HEK293 (cell line): ENCODE measurements at regions not wholly inside any gene's neighbourhood (a gene's known extent, or its start where the extent isn't known, plus 50 kb on each side); places are given as distances from the start of the nearest gene placed in this dataset.

Experiments
- CTCF ChIA-PET: fragments of 350-600 bp; formaldehyde crosslinking; extraction: SDS; loops from one replicate; lab custom pipeline; 2021; ENCODE audit warnings: antibody characterized with exemption; lab: Yijun Ruan, JAX
- POLR2A ChIA-PET: fragments of 300-600 bp; formaldehyde crosslinking; extraction: SDS; loops from one replicate; lab custom pipeline; 2020; ENCODE audit warnings: antibody characterized with exemption, inconsistent platforms; lab: Yijun Ruan, JAX
- H3K27ac ChIP-seq: fragments of 200-500 bp; sonication (Bioruptor generic); 2 replicates; pipeline ENCODE4 v1.5.1; 2014; ENCODE audit warnings: low read depth, low read length, control low read depth, inconsistent platforms; ENCODE audit errors: extremely low read depth
- H3K36me3 ChIP-seq, 2 experiments: fragments of 200-500 bp in 1 of 2; sonication (Bioruptor generic) in 1 of 2; 1 replicate in 1 of 2; 2 replicates in 1 of 2; pipeline ENCODE4 v1.5.1; 2014 to 2017; ENCODE audit warnings: inconsistent platforms in 2 of 2, low read length in 2 of 2; ENCODE audit not compliant: control insufficient read depth in 2 of 2, insufficient read depth in 1 of 2
- H3K4me1 ChIP-seq: fragments of 200-500 bp; sonication (Bioruptor generic); 2 replicates; pipeline ENCODE4 v1.5.1; 2014; ENCODE audit warnings: mild to moderate bottlenecking, low read length, inconsistent platforms; ENCODE audit not compliant: control insufficient read depth, insufficient read depth
- H3K4me3 ChIP-seq: 2 replicates; pipeline ENCODE4 v1.5.1; 2011; ENCODE audit warnings: low read depth, mild to moderate bottlenecking, control low read depth, low read length, moderate library complexity
- H3K9me3 ChIP-seq: fragments of 200-500 bp; sonication (Bioruptor generic); 2 replicates; pipeline ENCODE4 v1.5.1; 2014; ENCODE audit warnings: low read depth, low read length, inconsistent platforms; ENCODE audit not compliant: control insufficient read depth, insufficient read depth
- BCL6B ChIP-seq: fragments of 450-650 bp; formaldehyde crosslinking; IDR thresholded peaks from 2 replicates; pipeline ENCODE4 v1.5.1; 2017; ENCODE audit warnings: missing biosample characterization, missing genetic modification characterization
- GLIS2 ChIP-seq: fragments of 450-650 bp; formaldehyde crosslinking; IDR thresholded peaks from 2 replicates; pipeline ENCODE4 v1.5.1; 2016; ENCODE audit warnings: missing biosample characterization, missing genetic modification characterization
- KLF8 ChIP-seq: fragments of 450-650 bp; formaldehyde crosslinking; IDR thresholded peaks from 2 replicates; pipeline ENCODE4 v1.5.1; 2016; ENCODE audit warnings: missing biosample characterization, missing genetic modification characterization
- MZF1 ChIP-seq: fragments of 450-650 bp; formaldehyde crosslinking; IDR thresholded peaks from 2 replicates; pipeline ENCODE4 v1.5.1; 2017; ENCODE audit warnings: missing biosample characterization, missing genetic modification characterization, borderline replicate concordance
- RBAK ChIP-seq: fragments of 450-650 bp; formaldehyde crosslinking; IDR thresholded peaks from 2 replicates; pipeline ENCODE4 v1.5.1; 2016; ENCODE audit warnings: missing biosample characterization, missing genetic modification characterization
- SCRT1 ChIP-seq: fragments of 450-650 bp; formaldehyde crosslinking; IDR thresholded peaks from 2 replicates; pipeline ENCODE4 v1.5.1; 2016; ENCODE audit warnings: missing biosample characterization, missing genetic modification characterization, borderline replicate concordance
- ZBTB20 ChIP-seq: fragments of 450-650 bp; formaldehyde crosslinking; IDR thresholded peaks from 2 replicates; pipeline ENCODE4 v1.5.1; 2016; ENCODE audit warnings: missing biosample characterization, missing genetic modification characterization
- ZBTB8A ChIP-seq: fragments of 450-650 bp; formaldehyde crosslinking; IDR thresholded peaks from 2 replicates; pipeline ENCODE4 v1.5.1; 2016; ENCODE audit warnings: missing biosample characterization, missing genetic modification characterization
- ZIC2 ChIP-seq: fragments of 450-650 bp; formaldehyde crosslinking; IDR thresholded peaks from 2 replicates; pipeline ENCODE4 v1.5.1; 2016; ENCODE audit warnings: missing biosample characterization, missing genetic modification characterization
- ZNF155 ChIP-seq: fragments of 450-650 bp; formaldehyde crosslinking; IDR thresholded peaks from 2 replicates; pipeline ENCODE4 v1.5.1; 2016; ENCODE audit warnings: missing biosample characterization, missing genetic modification characterization
- ZNF23 ChIP-seq: fragments of 450-650 bp; formaldehyde crosslinking; IDR thresholded peaks from 2 replicates; pipeline ENCODE4 v1.5.1; 2016; ENCODE audit warnings: missing biosample characterization, missing genetic modification characterization, borderline replicate concordance
- ZNF24 ChIP-seq: fragments of 450-650 bp; formaldehyde crosslinking; IDR thresholded peaks from 2 replicates; pipeline ENCODE4 v1.5.1; 2016; ENCODE audit warnings: missing biosample characterization, missing genetic modification characterization
- ZNF26 ChIP-seq: fragments of 450-650 bp; formaldehyde crosslinking; IDR thresholded peaks from 2 replicates; pipeline ENCODE4 v1.5.1; 2016; ENCODE audit warnings: missing biosample characterization, missing genetic modification characterization
- ZNF362 ChIP-seq: fragments of 450-650 bp; formaldehyde crosslinking; IDR thresholded peaks from 2 replicates; pipeline ENCODE4 v1.5.1; 2016; ENCODE audit warnings: missing biosample characterization, missing genetic modification characterization
- ZNF394 ChIP-seq: fragments of 450-650 bp; formaldehyde crosslinking; IDR thresholded peaks from 2 replicates; pipeline ENCODE4 v1.5.1; 2016; ENCODE audit warnings: missing biosample characterization, missing genetic modification characterization, mild to moderate bottlenecking, moderate library complexity, borderline replicate concordance
- ZNF404 ChIP-seq: fragments of 450-650 bp; formaldehyde crosslinking; IDR thresholded peaks from 2 replicates; pipeline ENCODE4 v1.5.1; 2017; ENCODE audit warnings: missing biosample characterization, missing genetic modification characterization
- ZNF433 ChIP-seq: fragments of 450-650 bp; formaldehyde crosslinking; IDR thresholded peaks from 2 replicates; pipeline ENCODE4 v1.5.1; 2016; ENCODE audit warnings: missing biosample characterization, missing genetic modification characterization, low read depth
- ZNF48 ChIP-seq: fragments of 450-650 bp; formaldehyde crosslinking; IDR thresholded peaks from 2 replicates; pipeline ENCODE4 v1.5.1; 2016; ENCODE audit warnings: missing biosample characterization, missing genetic modification characterization
- ZNF585B ChIP-seq: fragments of 450-650 bp; formaldehyde crosslinking; IDR thresholded peaks from 2 replicates; pipeline ENCODE4 v1.5.1; 2016; ENCODE audit warnings: missing biosample characterization, missing genetic modification characterization
- ZNF600 ChIP-seq: fragments of 450-650 bp; formaldehyde crosslinking; IDR thresholded peaks from 2 replicates; pipeline ENCODE4 v1.5.1; 2016; ENCODE audit warnings: missing biosample characterization, missing genetic modification characterization
- ZNF629 ChIP-seq: fragments of 450-650 bp; formaldehyde crosslinking; IDR thresholded peaks from 2 replicates; pipeline ENCODE4 v1.5.1; 2017; ENCODE audit warnings: missing biosample characterization, missing genetic modification characterization
- ZNF692 ChIP-seq: fragments of 450-650 bp; formaldehyde crosslinking; IDR thresholded peaks from 2 replicates; pipeline ENCODE4 v1.5.1; 2016; ENCODE audit warnings: missing biosample characterization, missing genetic modification characterization
- ZNF704 ChIP-seq: fragments of 450-650 bp; formaldehyde crosslinking; IDR thresholded peaks from 2 replicates; pipeline ENCODE4 v1.5.1; 2016; ENCODE audit warnings: missing biosample characterization, missing genetic modification characterization
- ZNF776 ChIP-seq: fragments of 450-650 bp; formaldehyde crosslinking; IDR thresholded peaks from 2 replicates; pipeline ENCODE4 v1.5.0; 2017; ENCODE audit warnings: missing biosample characterization, missing genetic modification characterization, borderline replicate concordance
- ZNF791 ChIP-seq: fragments of 450-650 bp; formaldehyde crosslinking; IDR thresholded peaks from 2 replicates; pipeline ENCODE4 v1.5.1; 2016; ENCODE audit warnings: missing biosample characterization, missing genetic modification characterization
- ZSCAN16 ChIP-seq: fragments of 450-650 bp; formaldehyde crosslinking; IDR thresholded peaks from 2 replicates; pipeline ENCODE4 v1.5.1; 2016; ENCODE audit warnings: missing biosample characterization, missing genetic modification characterization

- TF ChIP-seq ZBTB20 (tag by site-specific recombination) (no peak), ZNF404 (tag by site-specific recombination) (no peak), ZNF585B (no peak), ZSCAN16 (no peak), ZNF433 (no peak), ZNF629 (tag by site-specific recombination) (no peak), ZNF704 (tag by site-specific recombination) (no peak), KLF8 (no peak), ZNF24 (tag by site-specific recombination) (no peak), ZNF48 (tag by site-specific recombination) (no peak), ZNF362 (tag by site-specific recombination) (no peak), ZNF26 (tag by site-specific recombination) (no peak), ZNF394 (tag by site-specific recombination) (no peak), GLIS2 (tag by site-specific recombination) (no peak), MZF1 (no peak), SCRT1 (no peak), ZIC2 (tag by site-specific recombination) (no peak), ZBTB8A (tag by site-specific recombination) (no peak)
- no peak overlapping the region for H3K27ac ChIP-seq
- CTCF ChIA-PET = no interaction called here
- H3K4me1 ChIP-seq = no peaks in the 10 kb centered on the region
- no peaks in the 10 kb centered on the region for H3K36me3 ChIP-seq
- H3K9me3 ChIP-seq = no peaks in the 10 kb centered on the region
- no peak overlapping the region for H3K4me3 ChIP-seq
- POLR2A ChIA-PET = no interaction called here
Measured at GRCh38 chr4:174394915-174395314, 111.2 kb downstream of the CEP44 start.

GRCh38 chr4:174389439-174389838, 105.7 kb downstream of the CEP44 start:
- POLR2A ChIA-PET = no interaction called here
- CTCF ChIA-PET = no interaction called here
- Histone ChIP-seq H3K36me3 (no peaks in the 10 kb centered on the region), H3K4me1 (no peaks in the 10 kb centered on the region), H3K27ac (no peak overlapping the region), H3K9me3 (no peaks in the 10 kb centered on the region), H3K4me3 (no peak overlapping the region)
- no peak for TF ChIP-seq ZNF776 (tag by site-specific recombination)
- TF ChIP-seq ZNF155 (tag by site-specific recombination) = no peak
- TF ChIP-seq RBAK (tag by site-specific recombination) = no peak
- no peak for TF ChIP-seq ZNF600 (tag by site-specific recombination)
- TF ChIP-seq ZNF585B = no peak
- TF ChIP-seq ZNF692 = no peak
- no peak for TF ChIP-seq ZNF791 (tag by site-specific recombination)
- TF ChIP-seq BCL6B (tag by site-specific recombination) = no peak
- TF ChIP-seq ZNF23 = no peak
